GOT3 (cell line): ENCODE measurements at regions not wholly inside any gene's neighbourhood (a gene's known extent, or its start where the extent isn't known, plus 50 kb on each side); places are given as distances from the start of the nearest gene placed in this dataset.
"Not testable (repeated sequence)": the region's sequence is repeated elsewhere in the genome, so short reads cannot be mapped to it uniquely, and the experiment has no call there.

Experiments used
- DNase-seq: peaks from one replicate; lab custom pipeline; 2025; ENCODE audit warnings: mixed read lengths; lab: John Stamatoyannopoulos, UW

DNA sequence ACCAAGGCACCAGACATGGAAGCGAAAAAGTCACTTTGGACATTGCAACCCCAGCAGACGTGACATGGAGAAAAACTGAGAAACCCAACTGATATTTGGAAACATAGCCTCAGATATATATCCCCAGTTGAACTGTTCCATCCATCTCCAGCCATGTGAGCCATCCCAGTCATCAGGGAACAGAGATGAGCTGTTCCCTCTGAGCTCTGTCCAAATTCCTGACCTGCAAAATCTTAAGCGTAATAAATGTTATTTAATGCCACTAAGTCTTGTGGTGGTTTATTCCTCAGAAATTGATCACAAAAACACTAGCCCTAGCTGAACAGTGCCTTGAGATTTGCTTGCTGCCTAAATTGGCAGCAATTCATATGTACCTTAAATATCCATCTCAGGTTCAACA, 182.8 kb downstream of the NRP2 start:
- no peak for DNase-seq

DNA sequence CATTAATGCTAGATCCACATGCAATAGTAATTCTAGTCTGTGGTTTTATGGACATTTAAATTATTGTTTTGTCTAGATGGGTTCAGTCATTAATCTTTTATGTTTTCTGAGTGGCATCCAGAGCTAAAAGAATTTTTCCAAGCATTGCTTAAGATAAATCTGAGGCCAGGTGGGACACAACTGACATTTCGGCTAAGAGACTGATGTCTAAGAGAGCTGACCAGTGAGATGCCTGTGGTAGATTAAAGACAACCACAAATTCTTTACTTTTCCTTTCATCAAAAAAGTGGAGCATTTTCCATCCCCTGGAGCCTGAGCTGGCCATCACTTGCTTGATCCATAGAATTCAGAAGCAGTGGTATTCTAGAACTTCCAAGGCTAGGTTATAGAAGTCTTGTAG, 182.2 kb downstream of the NRP2 start:
- no peak for DNase-seq

DNA sequence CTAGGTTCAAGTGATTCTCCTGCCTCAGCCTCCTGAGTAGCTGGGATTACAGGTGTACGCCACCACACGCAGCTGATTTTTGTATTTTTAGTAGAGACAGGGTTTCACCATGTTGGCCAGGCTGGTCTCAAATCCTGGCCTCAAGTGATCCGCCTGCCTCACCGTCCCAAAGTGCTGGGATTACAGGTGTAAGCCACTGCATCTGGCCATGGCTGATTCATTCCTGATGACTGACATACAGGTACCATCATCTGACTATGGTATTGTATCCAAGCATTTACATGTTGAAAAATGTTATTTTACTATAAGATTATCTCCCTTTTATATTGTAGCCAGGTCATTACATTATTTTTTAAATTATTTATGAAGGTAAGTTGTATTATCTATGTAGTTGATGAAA, 180.5 kb downstream of the NRP2 start:
- not testable (repeated sequence) for DNase-seq

DNA sequence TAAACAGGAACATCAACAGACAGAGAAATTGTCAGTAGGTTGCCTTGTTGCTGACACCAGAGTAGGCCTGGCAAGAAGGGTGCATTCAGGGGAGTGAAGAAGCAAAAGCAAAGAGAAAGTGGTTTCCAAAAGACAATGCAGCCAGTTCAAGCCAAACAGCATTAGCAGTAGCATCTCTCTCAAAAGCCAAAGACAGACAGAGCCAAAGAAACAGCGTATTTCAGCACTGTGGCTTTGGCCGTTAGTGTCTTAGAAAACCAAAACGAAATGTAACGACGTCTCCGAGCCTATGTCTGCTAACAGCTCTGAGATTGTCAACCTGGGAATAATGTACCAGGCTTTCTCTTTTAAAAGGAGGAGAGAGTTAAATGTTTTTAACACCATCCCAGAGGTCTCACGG, 178.6 kb downstream of the NRP2 start:
- no peak for DNase-seq

DNA sequence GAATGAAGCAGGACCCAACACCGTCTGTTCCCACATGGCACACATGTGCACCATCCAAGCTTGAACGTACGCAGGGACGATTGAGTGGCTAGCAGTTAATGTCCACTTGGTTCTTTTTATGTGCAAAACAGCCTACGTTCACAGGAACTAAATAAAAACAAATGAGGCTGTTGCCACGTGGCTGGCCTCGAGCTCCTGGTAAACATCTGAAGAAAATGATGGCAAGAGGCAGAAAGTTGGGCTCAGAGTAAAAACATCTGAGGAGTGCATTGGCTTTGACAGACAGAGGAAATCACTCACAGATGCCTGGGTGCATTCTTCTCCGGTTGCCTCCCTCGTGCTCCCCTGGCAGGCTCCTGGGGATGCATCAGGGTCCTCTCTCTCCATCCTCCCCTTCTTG, 177.9 kb downstream of the NRP2 start:
- no peak for DNase-seq

DNA sequence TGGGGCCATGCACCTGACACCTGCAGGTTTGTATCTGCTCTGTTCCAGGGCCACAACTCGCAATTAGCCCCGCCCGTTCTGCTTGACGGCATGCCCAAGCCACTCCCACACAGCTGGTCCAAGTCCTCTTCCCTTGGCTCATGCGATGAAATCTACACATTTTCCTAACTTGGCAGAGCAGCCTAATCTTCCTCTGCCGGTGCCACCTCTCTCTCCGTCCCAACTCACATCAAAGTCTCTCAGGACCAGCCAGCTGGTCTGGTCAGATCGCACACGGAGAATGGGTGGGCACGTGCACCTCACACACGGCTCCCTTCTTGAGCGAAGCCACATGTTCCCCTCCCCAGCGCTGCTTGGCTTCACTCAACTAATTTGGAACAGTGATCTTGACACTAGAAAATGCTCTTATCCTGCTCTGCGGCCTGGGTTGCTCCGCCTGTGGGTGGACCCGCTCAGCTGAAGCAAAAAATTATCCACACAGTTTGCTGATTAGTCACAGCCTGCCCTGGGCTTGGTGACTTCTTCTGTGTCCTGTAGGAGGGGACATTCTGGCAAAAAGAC, 176.7 kb downstream of the NRP2 start:
- no peak for DNase-seq

DNA sequence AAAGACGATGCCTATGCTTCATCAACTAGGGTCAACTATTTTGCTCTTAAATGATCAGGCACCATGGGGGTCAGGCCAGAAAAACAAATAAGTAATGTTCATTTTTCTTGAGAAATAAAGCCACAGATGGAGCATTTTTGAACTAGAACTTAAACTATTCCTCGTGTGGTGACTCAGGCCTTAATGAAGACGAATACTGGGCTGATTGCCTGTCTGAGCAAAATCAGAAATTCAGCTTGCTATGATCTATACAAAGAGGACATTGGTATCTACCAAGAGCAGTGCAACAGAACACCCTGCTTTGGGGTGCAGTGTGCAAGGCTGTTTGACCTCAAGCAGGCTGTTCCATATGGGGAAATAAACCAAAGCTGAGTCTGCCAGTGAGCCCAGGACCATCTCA, 176.0 kb downstream of the NRP2 start:
- DNase-seq, result no peak

DNA sequence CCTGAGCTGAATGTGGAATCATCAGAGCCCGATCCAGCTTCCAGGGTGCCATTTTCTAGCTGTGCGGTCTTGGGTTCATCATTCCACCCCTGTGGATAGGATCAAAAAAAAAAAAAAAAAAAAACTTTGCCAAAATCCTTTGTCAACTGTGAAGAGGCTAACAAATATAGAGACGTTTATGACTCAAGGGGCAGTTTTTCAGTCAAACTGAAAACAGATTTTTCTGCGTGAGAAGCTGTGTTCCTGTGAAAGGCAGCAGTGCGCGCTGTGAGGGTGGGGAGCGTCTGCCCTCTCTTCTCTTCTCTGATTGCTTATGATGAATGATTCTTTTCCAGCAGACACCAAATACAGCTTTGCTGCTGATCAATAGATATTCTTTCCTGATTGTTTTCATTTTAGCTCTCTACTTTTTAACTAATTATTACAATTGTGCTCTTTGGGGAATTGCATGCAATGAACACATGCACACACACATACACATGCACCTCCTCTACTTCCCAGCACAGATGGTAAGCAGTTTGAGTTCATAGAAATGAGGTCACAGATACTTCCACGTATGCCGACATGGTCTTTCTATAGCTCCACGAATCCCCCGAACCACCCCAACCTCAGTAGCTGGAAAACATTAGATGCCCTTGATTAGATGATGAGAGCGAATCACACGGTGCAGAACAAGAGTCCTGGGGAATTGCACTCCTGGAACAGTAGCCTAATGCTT, 175.4 kb downstream of the NRP2 start:
- no peak for DNase-seq

DNA sequence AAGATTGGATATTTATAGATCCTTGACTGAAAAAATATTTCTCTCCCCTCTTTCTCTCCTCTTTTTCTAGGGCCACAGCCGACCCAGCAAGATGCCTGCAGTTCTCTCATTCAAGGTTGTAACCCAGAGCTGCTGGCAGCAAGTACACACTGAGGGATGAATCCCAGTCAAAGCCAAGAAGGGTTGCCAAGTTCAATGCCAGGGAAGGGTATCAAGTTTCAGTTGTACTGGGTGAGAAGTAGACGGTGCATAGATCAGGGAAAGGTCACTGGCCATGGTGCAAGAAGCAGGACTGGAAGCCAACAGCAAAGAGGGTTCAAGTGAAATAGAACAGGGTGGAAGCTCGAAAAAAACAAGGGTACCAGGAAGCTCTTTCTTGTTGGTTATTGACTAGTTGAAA, 170.2 kb downstream of the NRP2 start:
- no peak for DNase-seq

DNA sequence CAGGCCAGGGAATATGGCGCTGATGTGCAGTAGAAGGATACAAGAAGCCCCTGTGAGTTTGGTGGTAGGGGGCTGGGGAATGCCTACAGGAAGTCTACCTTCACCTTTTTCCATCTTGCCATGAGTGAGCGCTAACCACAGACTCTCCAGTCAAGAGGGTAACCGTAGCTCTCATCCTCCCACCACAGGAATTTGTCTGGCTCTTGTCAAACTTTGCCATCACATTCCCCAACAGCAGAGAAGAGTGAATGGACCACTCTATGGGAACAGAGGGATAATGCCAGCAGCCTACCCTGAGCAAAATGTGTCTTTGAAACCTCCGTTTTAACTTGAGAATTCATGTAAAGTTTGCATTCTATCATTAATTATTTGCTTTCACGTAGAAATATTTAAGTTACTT, 168.3 kb downstream of the NRP2 start:
- no peak for DNase-seq

DNA sequence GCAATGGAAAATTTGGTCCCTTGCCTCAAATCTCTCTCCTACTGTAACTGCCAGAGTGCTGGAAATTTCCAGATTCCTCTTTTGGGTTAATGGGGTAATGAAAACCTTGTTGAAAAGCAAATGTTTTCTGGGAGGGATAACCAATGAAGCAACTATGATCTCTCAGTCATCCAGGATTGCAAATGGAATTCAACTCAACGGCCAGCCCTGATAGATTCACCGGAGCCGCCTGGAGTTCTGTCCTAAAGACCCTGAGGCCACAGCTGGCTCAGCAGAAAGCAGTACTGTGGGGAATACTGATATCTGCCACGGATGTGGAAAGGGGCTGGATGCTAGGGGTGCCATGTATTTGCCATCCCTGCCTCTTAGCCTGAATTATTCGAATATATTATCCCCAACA, 167.8 kb downstream of the NRP2 start:
- DNase-seq, result no peak

DNA sequence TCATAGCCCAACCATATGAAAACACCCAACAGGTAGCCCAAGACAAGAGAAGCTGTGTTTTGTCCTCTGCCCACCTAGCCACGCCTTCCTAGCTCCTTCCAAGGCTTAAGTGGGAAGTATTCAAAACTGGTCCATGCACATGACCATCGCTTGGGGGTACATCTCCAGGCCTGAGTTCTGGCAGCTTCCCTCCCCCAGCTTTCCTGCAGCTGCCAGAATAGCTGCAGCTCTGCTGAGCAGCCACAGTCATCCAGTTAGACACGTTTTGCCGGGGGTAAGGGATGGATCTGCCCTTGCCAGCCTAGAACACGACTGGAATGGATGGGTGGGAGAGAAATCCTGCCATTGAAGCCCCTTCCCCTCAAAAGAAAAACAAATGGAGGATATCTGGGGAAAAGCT, 166.8 kb downstream of the NRP2 start:
- no peak for DNase-seq

DNA sequence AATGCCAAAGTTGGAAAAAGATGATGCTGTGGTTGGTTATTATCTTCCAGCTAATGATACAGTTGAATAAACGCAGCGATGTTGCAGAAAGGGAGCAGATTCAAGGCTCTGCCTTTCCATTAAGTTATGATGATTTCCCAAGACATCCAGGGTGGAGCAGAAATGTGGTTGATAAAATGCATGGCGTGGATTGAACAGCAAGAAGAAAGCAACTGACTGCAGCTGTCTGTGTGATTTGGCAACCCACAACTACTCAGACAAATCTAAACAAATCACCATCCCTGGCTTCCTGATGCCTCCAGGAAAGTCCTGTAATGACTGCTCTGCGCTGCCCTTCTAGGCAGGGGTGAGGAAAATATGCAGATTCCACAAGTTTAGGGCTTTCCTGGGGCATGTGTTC, 166.3 kb downstream of the NRP2 start:
- DNase-seq, result no peak
